H1 (cell line): ENCODE measurements at regions not wholly inside any gene's neighbourhood (a gene's known extent, or its start where the extent isn't known, plus 50 kb on each side); places are given as distances from the start of the nearest gene placed in this dataset.

ENCODE experiments used
- JUND ChIP-seq: IDR thresholded peaks from 2 replicates; pipeline ENCODE4 v1.6.1; 2011; ENCODE audit warnings: mild to moderate bottlenecking, improper control_type of control experiment, low read length
- TF ChIP-seq, protein P1 (sequence below), 3 experiments: IDR thresholded peaks; 1 replicate in 2 of 3; 2 replicates in 1 of 3; pipeline versions ENCODE4 v1.5.1 to v1.6.1; 2011; ENCODE audit warnings: low read length in 3 of 3, mild to moderate bottlenecking in 3 of 3, inconsistent platforms in 2 of 3, low read depth in 1 of 3, moderate library complexity in 1 of 3; ENCODE audit not compliant: insufficient read depth in 1 of 3; ENCODE audit errors: control extremely low read depth in 1 of 3

DNA sequence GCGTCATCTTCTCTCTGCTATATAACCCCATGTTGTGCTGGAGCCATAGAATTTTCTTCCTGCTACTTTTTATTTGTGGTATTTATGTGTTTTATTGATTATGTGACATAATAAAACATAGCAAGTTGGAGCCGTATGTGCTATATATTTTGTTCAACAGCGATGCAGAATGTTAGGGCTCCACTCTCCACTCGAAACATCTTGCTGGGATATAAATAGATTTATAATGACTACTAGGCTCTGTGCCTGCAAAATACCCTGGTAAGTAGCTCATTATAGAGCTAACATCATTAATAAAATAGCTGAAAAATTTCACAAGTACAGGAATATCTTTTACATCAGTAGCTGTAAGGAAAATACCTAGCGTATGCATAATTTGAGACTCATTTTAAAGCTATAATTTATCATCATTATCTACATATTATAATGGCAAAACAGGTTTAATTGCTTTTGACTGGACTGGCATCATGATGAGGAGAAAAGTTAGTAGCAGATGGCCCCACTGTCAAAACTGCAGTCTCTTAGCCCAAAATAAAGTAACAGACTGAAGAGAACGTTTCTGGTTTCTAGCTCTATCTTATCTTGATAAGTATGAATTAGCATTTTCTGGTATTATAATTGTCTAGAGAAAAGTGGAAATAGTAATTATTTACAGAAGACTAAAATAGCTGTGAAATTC is 263.0 kb downstream of the NEDD1 start:
- TF ChIP-seq JUND, result no peak
- TF ChIP-seq, protein P1, sequence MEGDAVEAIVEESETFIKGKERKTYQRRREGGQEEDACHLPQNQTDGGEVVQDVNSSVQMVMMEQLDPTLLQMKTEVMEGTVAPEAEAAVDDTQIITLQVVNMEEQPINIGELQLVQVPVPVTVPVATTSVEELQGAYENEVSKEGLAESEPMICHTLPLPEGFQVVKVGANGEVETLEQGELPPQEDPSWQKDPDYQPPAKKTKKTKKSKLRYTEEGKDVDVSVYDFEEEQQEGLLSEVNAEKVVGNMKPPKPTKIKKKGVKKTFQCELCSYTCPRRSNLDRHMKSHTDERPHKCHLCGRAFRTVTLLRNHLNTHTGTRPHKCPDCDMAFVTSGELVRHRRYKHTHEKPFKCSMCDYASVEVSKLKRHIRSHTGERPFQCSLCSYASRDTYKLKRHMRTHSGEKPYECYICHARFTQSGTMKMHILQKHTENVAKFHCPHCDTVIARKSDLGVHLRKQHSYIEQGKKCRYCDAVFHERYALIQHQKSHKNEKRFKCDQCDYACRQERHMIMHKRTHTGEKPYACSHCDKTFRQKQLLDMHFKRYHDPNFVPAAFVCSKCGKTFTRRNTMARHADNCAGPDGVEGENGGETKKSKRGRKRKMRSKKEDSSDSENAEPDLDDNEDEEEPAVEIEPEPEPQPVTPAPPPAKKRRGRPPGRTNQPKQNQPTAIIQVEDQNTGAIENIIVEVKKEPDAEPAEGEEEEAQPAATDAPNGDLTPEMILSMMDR (IDR thresholded peaks at IDR 0.05; ENCODE audit: control extremely low read depth in 1 of 3, insufficient read depth in 1 of 3, low read depth in 1 of 3, low read length in 3 of 3), result no peak
